Gastroesophageal sphincter (tissue), 4 donors: ENCODE measurements at regions not wholly inside any gene's neighbourhood (a gene's known extent, or its start where the extent isn't known, plus 50 kb on each side); places are given as distances from the start of the nearest gene placed in this dataset.

Experiments
- ATAC-seq: fragments of 150-250 bp; one replicate; pipeline ENCODE4 v1.9.1; 2016; ENCODE audit warnings: mild to moderate bottlenecking, moderate library complexity
- H3K27ac ChIP-seq, 4 donors: fragments of 200-600 bp; sonication (generic) in 3 of 4; 1 replicate in 3 of 4; 2 replicates in 1 of 4; pipeline ENCODE4 v1.5.1; 2016 to 2019
- H3K27me3 ChIP-seq: fragments of 200-600 bp; sonication (generic); one replicate; pipeline ENCODE4 v1.5.1; 2019
- H3K36me3 ChIP-seq, 2 donors: fragments of 200-600 bp; sonication (generic); one replicate each; pipeline ENCODE4 v1.5.1; 2019; ENCODE audit warnings: control low read depth in 1 of 2
- H3K4me1 ChIP-seq, 3 donors: fragments of 200-600 bp; sonication (generic); 1 replicate in 2 of 3; 2 replicates in 1 of 3; pipeline ENCODE4 v1.5.1; 2016 to 2019; ENCODE audit warnings: control low read depth in 2 of 3
- H3K4me3 ChIP-seq, 2 donors: fragments of 200-600 bp; sonication (generic); one replicate each; pipeline ENCODE4 v1.5.1; 2019; ENCODE audit warnings: mild to moderate bottlenecking in 1 of 2, moderate library complexity in 1 of 2
- H3K9me3 ChIP-seq, 3 donors: fragments of 200-600 bp; sonication (generic); one replicate each; pipeline ENCODE4 v1.5.1; 2017 to 2019; ENCODE audit warnings: control low read depth in 2 of 3
- CTCF ChIP-seq, 4 experiments: fragments of 200-600 bp in 2 of 4; fragments of 450-650 bp in 2 of 4; sonication (generic) in 1 of 4; IDR thresholded peaks; one replicate each; pipeline ENCODE4 v1.5.1; 2017 to 2019; ENCODE audit warnings: antibody characterized with exemption in 4 of 4, mild to moderate bottlenecking in 2 of 4, moderate library complexity in 2 of 4
- EP300 ChIP-seq: sonication (generic); formaldehyde crosslinking; IDR thresholded peaks from one replicate; pipeline ENCODE4 v1.6.1; 2017; ENCODE audit warnings: antibody characterized with exemption, mild to moderate bottlenecking
- POLR2A ChIP-seq, 2 donors: fragments of 450-650 bp; IDR thresholded peaks; one replicate each; pipeline ENCODE4 v1.6.1; 2017; ENCODE audit warnings: antibody characterized with exemption in 2 of 2, mild to moderate bottlenecking in 2 of 2, moderate library complexity in 1 of 2
- POLR2AphosphoS5 ChIP-seq: sonication (generic); formaldehyde crosslinking; IDR thresholded peaks from one replicate; pipeline ENCODE4 v1.6.1; 2017; ENCODE audit warnings: antibody characterized with exemption
- WGBS, 2 donors: methylation state at CpG; one replicate each; pipeline ENCODE4 v1.1.5; 2018; ENCODE audit warnings: low coverage in 1 of 2; 5-methylcytosine and 5-hydroxymethylcytosine counted together

DNA sequence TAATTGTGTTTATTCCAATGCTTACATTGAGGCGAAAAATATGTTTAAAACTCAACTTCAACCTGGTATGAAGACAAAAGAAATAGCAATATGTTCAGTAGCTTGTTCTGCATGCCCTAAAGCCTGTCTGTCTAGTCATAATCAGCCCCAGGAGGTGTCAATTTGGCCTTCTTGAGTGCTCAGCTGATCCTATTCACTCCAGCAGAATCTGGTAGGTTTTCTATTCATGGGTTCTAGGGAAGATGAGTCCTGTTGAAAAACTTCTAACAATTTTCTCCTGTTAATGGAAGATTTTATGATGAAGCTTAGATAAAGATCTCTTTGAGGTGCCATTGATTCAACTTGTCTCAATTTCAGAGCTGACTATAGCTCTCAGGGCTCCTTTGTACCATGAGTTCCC is 402.0 kb upstream of the UBE2E3 start:
- TF ChIP-seq EP300 (no peak), CTCF (IDR thresholded peaks at IDR 0.05) (no peak), POLR2AphosphoS5 (no peak)
- no peaks in the 10 kb centered on the region for H3K27me3 ChIP-seq
- H3K27ac ChIP-seq: no peak overlapping the region
- H3K9me3 ChIP-seq: no peaks in the 10 kb centered on the region
- H3K4me3 ChIP-seq: no peak overlapping the region
- no peaks in the 10 kb centered on the region for H3K36me3 ChIP-seq
- WGBS, 2 donors: 88 to 89% methylated on average over 1 of the region's 1 CpG
- no peaks in the 10 kb centered on the region for H3K4me1 ChIP-seq
- no peak for ATAC-seq

DNA sequence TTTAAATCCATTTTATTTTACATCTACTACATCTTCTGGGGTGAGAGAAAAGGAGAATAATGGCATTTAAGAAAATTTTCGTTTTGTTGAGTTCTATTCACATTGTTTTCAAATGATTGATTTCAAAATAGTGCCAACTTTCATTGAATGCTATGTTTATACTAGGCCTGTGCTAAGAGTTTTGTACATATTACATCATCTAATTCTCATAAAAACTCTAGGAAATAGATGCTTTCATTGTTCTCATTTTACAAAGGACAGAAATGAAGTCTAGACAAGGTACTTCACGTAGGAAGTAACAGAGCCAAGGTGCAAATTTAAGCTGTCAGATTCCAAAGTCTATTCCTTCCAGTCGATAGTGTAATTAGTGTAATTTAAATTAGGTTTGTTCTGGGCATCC is 402.8 kb upstream of the UBE2E3 start:
- WGBS, 2 donors: 65 to 81% methylated on average over 2 to 3 of the region's 3 CpGs
- H3K9me3 ChIP-seq: no peaks in the 10 kb centered on the region
- no peaks in the 10 kb centered on the region for H3K27me3 ChIP-seq
- H3K36me3 ChIP-seq: no peaks in the 10 kb centered on the region
- ATAC-seq: no peak
- no peak overlapping the region for H3K4me3 ChIP-seq
- H3K27ac ChIP-seq: no peak overlapping the region
- H3K4me1 ChIP-seq: no peaks in the 10 kb centered on the region
- TF ChIP-seq EP300: no peak
- TF ChIP-seq POLR2A (IDR thresholded peaks at IDR 0.05): no peak
- no peak for TF ChIP-seq POLR2AphosphoS5
- TF ChIP-seq CTCF (IDR thresholded peaks at IDR 0.05): no peak

GRCh38 chr2:180573951-180574350 is 406.5 kb upstream of the UBE2E3 start:
- TF ChIP-seq POLR2AphosphoS5 (no peak), CTCF (IDR thresholded peaks at IDR 0.05) (no peak), EP300 (no peak), POLR2A (IDR thresholded peaks at IDR 0.05) (no peak)
- Histone ChIP-seq H3K27me3 (no peaks in the 10 kb centered on the region), H3K36me3 (no peaks in the 10 kb centered on the region), H3K4me1 (no peaks in the 10 kb centered on the region), H3K4me3 (no peak overlapping the region), H3K27ac (no peak overlapping the region), H3K9me3 (no peaks in the 10 kb centered on the region)
- no peak for ATAC-seq
- 51 to 60% methylated on average over 3 of the region's 3 CpGs for WGBS, 2 donors

DNA sequence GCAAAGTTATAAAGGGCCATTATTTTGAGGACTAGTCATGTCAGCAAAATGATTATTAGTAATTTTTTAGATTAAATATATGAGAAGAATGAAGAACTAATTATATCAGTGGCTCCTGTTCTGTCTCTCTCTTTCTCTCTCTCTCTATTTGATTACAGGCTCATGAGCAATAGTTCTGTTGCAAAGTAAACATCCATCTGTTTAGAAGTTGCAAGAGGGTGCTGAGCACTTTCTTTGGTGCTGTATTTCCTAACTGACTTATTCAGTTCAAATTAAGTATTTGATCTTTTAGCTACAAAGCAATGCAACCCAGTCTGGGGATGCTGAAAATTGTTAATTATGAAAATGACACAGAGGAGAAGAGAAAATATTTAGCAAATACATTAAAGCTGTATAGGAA is 408.1 kb upstream of the UBE2E3 start:
- TF ChIP-seq CTCF (IDR thresholded peaks at IDR 0.05): no peak
- TF ChIP-seq POLR2A (IDR thresholded peaks at IDR 0.05): no peak
- TF ChIP-seq POLR2AphosphoS5: no peak
- TF ChIP-seq EP300: no peak
- no peak overlapping the region for H3K4me3 ChIP-seq
- H3K4me1 ChIP-seq: no peaks in the 10 kb centered on the region
- H3K36me3 ChIP-seq: no peaks in the 10 kb centered on the region
- H3K27me3 ChIP-seq: no peaks in the 10 kb centered on the region
- no peak overlapping the region for H3K27ac ChIP-seq
- ATAC-seq: no peak
- H3K9me3 ChIP-seq: no peaks in the 10 kb centered on the region

DNA sequence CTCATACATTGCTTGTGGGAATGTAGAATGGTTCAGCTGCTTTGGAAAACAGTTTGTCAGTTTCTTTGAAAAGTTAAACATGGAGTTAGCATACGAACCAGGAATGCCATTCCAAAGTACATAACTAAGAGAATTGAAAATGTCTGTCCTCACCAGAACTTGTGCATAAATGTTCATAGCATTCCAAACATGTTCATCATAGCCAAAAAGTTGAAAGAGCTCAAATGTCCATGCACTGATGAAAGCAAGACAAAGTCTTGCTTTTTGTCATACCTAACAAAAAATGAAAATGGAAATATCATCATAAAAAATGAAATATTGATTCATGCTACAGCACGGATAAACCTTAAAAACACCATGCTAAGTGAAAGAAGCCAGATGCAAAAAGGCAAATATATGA is 408.8 kb upstream of the UBE2E3 start:
- no peaks in the 10 kb centered on the region for H3K4me1 ChIP-seq
- no peaks in the 10 kb centered on the region for H3K36me3 ChIP-seq
- no peak for ATAC-seq
- H3K27me3 ChIP-seq: no peaks in the 10 kb centered on the region
- no peak for TF ChIP-seq CTCF (IDR thresholded peaks at IDR 0.05)
- no peak for TF ChIP-seq POLR2AphosphoS5
- TF ChIP-seq POLR2A (IDR thresholded peaks at IDR 0.05): no peak
- TF ChIP-seq EP300: no peak
- no peak overlapping the region for H3K4me3 ChIP-seq
- H3K9me3 ChIP-seq: no peaks in the 10 kb centered on the region
- 15 to 31% methylated on average over 1 to 2 of the region's 2 CpGs for WGBS, 2 donors
- H3K27ac ChIP-seq: no peak overlapping the region
